ENCODE measurements at regions not wholly inside any gene's neighbourhood (a gene's known extent, or its start where the extent isn't known, plus 50 kb on each side); places are given as distances from the start of the nearest gene placed in this dataset.

- Mint-ChIP-seq H3K4me3 (no peak overlapping the region), H3K9me3 (ENCODE audit: low read depth) (peaks cover 5% of the 10 kb centered on the region), H3K36me3 (no peaks in the 10 kb centered on the region), H3K27ac (no peak overlapping the region), H3K27me3 (no peaks in the 10 kb centered on the region), H3K4me1 (no peaks in the 10 kb centered on the region)
- ATAC-seq (no peak), DNase-seq (no peak)
- CTCF ChIA-PET: no interaction called here
These were observed 352.4 kb downstream of the KIF16B start for GRCh38 chr20:16220826-16221225.

- ATAC-seq: no peak
- no peaks in the 10 kb centered on the region for H3K36me3 Mint-ChIP-seq
- H3K27ac Mint-ChIP-seq: no peak overlapping the region
- no peaks in the 10 kb centered on the region for H3K4me1 Mint-ChIP-seq
- H3K4me3 Mint-ChIP-seq: no peak overlapping the region
- DNase-seq: no peak
- peaks cover 7% of the 10 kb centered on the region for H3K9me3 Mint-ChIP-seq (ENCODE audit: low read depth)
- no peaks in the 10 kb centered on the region for H3K27me3 Mint-ChIP-seq
- CTCF ChIA-PET: no interaction called here
These were observed 354.1 kb downstream of the KIF16B start for GRCh38 chr20:16219182-16219581.

- H3K9me3 Mint-ChIP-seq (ENCODE audit: low read depth): peaks cover 7% of the 10 kb centered on the region
- H3K4me1 Mint-ChIP-seq: no peaks in the 10 kb centered on the region
- DNase-seq: no peak
- H3K4me3 Mint-ChIP-seq: no peak overlapping the region
- H3K27ac Mint-ChIP-seq: no peak overlapping the region
- H3K36me3 Mint-ChIP-seq: no peaks in the 10 kb centered on the region
- CTCF ChIA-PET: no interaction called here
- no peak for ATAC-seq
- H3K27me3 Mint-ChIP-seq: no peaks in the 10 kb centered on the region
These were observed 356.4 kb downstream of the KIF16B start for GRCh38 chr20:16216914-16217230.

GRCh38 chr20:16216227-16216913 lies 356.9 kb downstream of the KIF16B start:
- ATAC-seq: no peak
- no peaks in the 10 kb centered on the region for H3K4me1 Mint-ChIP-seq
- DNase-seq: no peak
- no peaks in the 10 kb centered on the region for H3K27me3 Mint-ChIP-seq
- H3K4me3 Mint-ChIP-seq: no peak overlapping the region
- CTCF ChIA-PET: no interaction called here
- H3K36me3 Mint-ChIP-seq: no peaks in the 10 kb centered on the region
- H3K9me3 Mint-ChIP-seq (ENCODE audit: low read depth): peaks cover 7% of the 10 kb centered on the region
- no peak overlapping the region for H3K27ac Mint-ChIP-seq

- Mint-ChIP-seq H3K36me3 (no peaks in the 10 kb centered on the region), H3K4me1 (no peaks in the 10 kb centered on the region), H3K4me3 (no peak overlapping the region), H3K27me3 (no peaks in the 10 kb centered on the region), H3K9me3 (ENCODE audit: low read depth) (peaks cover 2% of the 10 kb centered on the region), H3K27ac (no peak overlapping the region)
- ATAC-seq (no peak), DNase-seq (no peak)
- CTCF ChIA-PET: no interaction called here
These were observed 358.2 kb downstream of the KIF16B start for GRCh38 chr20:16215041-16215440.

GRCh38 chr20:16212790-16213189 lies 360.5 kb downstream of the KIF16B start:
- no peak overlapping the region for H3K27ac Mint-ChIP-seq
- H3K9me3 Mint-ChIP-seq (ENCODE audit: low read depth): peaks cover 2% of the 10 kb centered on the region
- H3K4me3 Mint-ChIP-seq: no peak overlapping the region
- no peaks in the 10 kb centered on the region for H3K27me3 Mint-ChIP-seq
- CTCF ChIA-PET: no interaction called here
- ATAC-seq: no peak
- no peak for DNase-seq
- H3K36me3 Mint-ChIP-seq: no peaks in the 10 kb centered on the region
- H3K4me1 Mint-ChIP-seq: no peaks in the 10 kb centered on the region

- Mint-ChIP-seq H3K27me3 (no peaks in the 10 kb centered on the region), H3K4me3 (no peak overlapping the region), H3K9me3 (ENCODE audit: low read depth) (no peaks in the 10 kb centered on the region), H3K27ac (no peak overlapping the region), H3K4me1 (no peaks in the 10 kb centered on the region), H3K36me3 (no peaks in the 10 kb centered on the region)
- CTCF ChIA-PET: no interaction called here
- ATAC-seq: no peak
- DNase-seq: no peak
These were observed 363.3 kb downstream of the KIF16B start for GRCh38 chr20:16209951-16210361.

GRCh38 chr20:16209357-16209756 lies 363.9 kb downstream of the KIF16B start:
- Mint-ChIP-seq H3K4me3 (no peak overlapping the region), H3K9me3 (ENCODE audit: low read depth) (peaks cover 3% of the 10 kb centered on the region), H3K27ac (no peak overlapping the region), H3K27me3 (no peaks in the 10 kb centered on the region), H3K4me1 (no peaks in the 10 kb centered on the region), H3K36me3 (no peaks in the 10 kb centered on the region)
- ATAC-seq: no peak
- no peak for DNase-seq
- CTCF ChIA-PET: no interaction called here

GRCh38 chr20:16208443-16208842 lies 364.8 kb downstream of the KIF16B start:
- no peak for DNase-seq
- no peaks in the 10 kb centered on the region for H3K36me3 Mint-ChIP-seq
- peaks cover 6% of the 10 kb centered on the region for H3K9me3 Mint-ChIP-seq (ENCODE audit: low read depth)
- no peaks in the 10 kb centered on the region for H3K27me3 Mint-ChIP-seq
- H3K4me1 Mint-ChIP-seq: no peaks in the 10 kb centered on the region
- no peak overlapping the region for H3K27ac Mint-ChIP-seq
- CTCF ChIA-PET: no interaction called here
- no peak overlapping the region for H3K4me3 Mint-ChIP-seq
- no peak for ATAC-seq

GRCh38 chr20:16206817-16207216 lies 366.4 kb downstream of the KIF16B start:
- Mint-ChIP-seq H3K4me3 (no peak overlapping the region), H3K36me3 (no peaks in the 10 kb centered on the region), H3K9me3 (ENCODE audit: low read depth) (peaks cover 6% of the 10 kb centered on the region), H3K27ac (no peak overlapping the region), H3K27me3 (no peaks in the 10 kb centered on the region), H3K4me1 (no peaks in the 10 kb centered on the region)
- CTCF ChIA-PET: no interaction called here
- DNase-seq: no peak
- no peak for ATAC-seq

GRCh38 chr20:16205507-16205906 lies 367.7 kb downstream of the KIF16B start:
- Mint-ChIP-seq H3K27ac (no peak overlapping the region), H3K4me1 (no peaks in the 10 kb centered on the region), H3K27me3 (no peaks in the 10 kb centered on the region), H3K4me3 (no peak overlapping the region), H3K9me3 (ENCODE audit: low read depth) (peaks cover 8% of the 10 kb centered on the region), H3K36me3 (no peaks in the 10 kb centered on the region)
- ATAC-seq (no peak), DNase-seq (no peak)
- CTCF ChIA-PET: no interaction called here

GRCh38 chr20:16203096-16203495 lies 370.2 kb downstream of the KIF16B start:
- CTCF ChIA-PET: no interaction called here
- DNase-seq: no peak
- no peak overlapping the region for H3K27ac Mint-ChIP-seq
- ATAC-seq: no peak
- no peak overlapping the region for H3K4me3 Mint-ChIP-seq
- no peaks in the 10 kb centered on the region for H3K36me3 Mint-ChIP-seq
- H3K9me3 Mint-ChIP-seq (ENCODE audit: low read depth): peaks cover 9% of the 10 kb centered on the region
- no peaks in the 10 kb centered on the region for H3K4me1 Mint-ChIP-seq
- H3K27me3 Mint-ChIP-seq: no peaks in the 10 kb centered on the region

- Mint-ChIP-seq H3K36me3 (no peaks in the 10 kb centered on the region), H3K27me3 (no peaks in the 10 kb centered on the region), H3K4me1 (no peaks in the 10 kb centered on the region), H3K4me3 (no peak overlapping the region), H3K27ac (no peak overlapping the region), H3K9me3 (ENCODE audit: low read depth) (peaks cover 12% of the 10 kb centered on the region)
- ATAC-seq: no peak
- CTCF ChIA-PET: no interaction called here
- no peak for DNase-seq
These were observed 372.1 kb downstream of the KIF16B start for GRCh38 chr20:16201191-16201590.

- no peaks in the 10 kb centered on the region for H3K36me3 Mint-ChIP-seq
- no peak for DNase-seq
- H3K4me1 Mint-ChIP-seq: no peaks in the 10 kb centered on the region
- no peak for ATAC-seq
- H3K27me3 Mint-ChIP-seq: no peaks in the 10 kb centered on the region
- H3K9me3 Mint-ChIP-seq (ENCODE audit: low read depth): peaks cover 6% of the 10 kb centered on the region
- CTCF ChIA-PET: no interaction called here
- no peak overlapping the region for H3K4me3 Mint-ChIP-seq
- no peak overlapping the region for H3K27ac Mint-ChIP-seq
These were observed 375.6 kb downstream of the KIF16B start for GRCh38 chr20:16197696-16198095.

GRCh38 chr20:16195671-16196070 lies 377.6 kb downstream of the KIF16B start:
- ATAC-seq (no peak), DNase-seq (no peak)
- H3K36me3 Mint-ChIP-seq: no peaks in the 10 kb centered on the region
- H3K27me3 Mint-ChIP-seq: no peaks in the 10 kb centered on the region
- H3K9me3 Mint-ChIP-seq (ENCODE audit: low read depth): peaks cover 4% of the 10 kb centered on the region
- no peak overlapping the region for H3K27ac Mint-ChIP-seq
- CTCF ChIA-PET: no interaction called here
- no peak overlapping the region for H3K4me3 Mint-ChIP-seq
- H3K4me1 Mint-ChIP-seq: no peaks in the 10 kb centered on the region
